Ovary (tissue), 7 donors: ENCODE measurements at regions not wholly inside any gene's neighbourhood (a gene's known extent, or its start where the extent isn't known, plus 50 kb on each side); places are given as distances from the start of the nearest gene placed in this dataset.

Experiments used
- DNase-seq, 5 donors: peaks; one replicate each; pipeline ENCODE4 v3.0.0-alpha.2; 2019 to 2020
- H3K27ac ChIP-seq, 2 donors: fragments of 200-600 bp; one replicate each; pipeline versions ENCODE4 v1.5.1 to v1.8.0; 2019 to 2022
- H3K27me3 ChIP-seq: fragments of 200-600 bp; one replicate; pipeline ENCODE4 v1.8.0; 2022
- H3K36me3 ChIP-seq: fragments of 200-600 bp; sonication (generic); one replicate; pipeline ENCODE4 v1.5.1; 2019
- H3K4me1 ChIP-seq: one replicate; pipeline ENCODE4 v1.8.1; 2013; ENCODE audit warnings: mild to moderate bottlenecking, moderate library complexity; ENCODE audit not compliant: insufficient read depth
- H3K4me3 ChIP-seq: fragments of 200-600 bp; sonication (generic); one replicate; pipeline ENCODE4 v1.5.1; 2017
- H3K9me3 ChIP-seq, 2 donors: fragments of 200-600 bp in 1 of 2; sonication (generic) in 1 of 2; one replicate each; pipeline versions ENCODE4 v1.5.1 to v1.8.1; 2013 to 2019; ENCODE audit warnings: mild to moderate bottlenecking in 1 of 2, moderate library complexity in 1 of 2
- CTCF ChIP-seq, 3 donors: fragments of 450-650 bp in 2 of 3; fragments of 200-600 bp in 1 of 3; IDR thresholded peaks; one replicate each; pipeline versions ENCODE4 v1.5.1 to v1.8.0; 2016 to 2022; ENCODE audit warnings: antibody characterized with exemption in 3 of 3, mild to moderate bottlenecking in 1 of 3
- EP300 ChIP-seq: sonication (generic); formaldehyde crosslinking; IDR thresholded peaks from one replicate; pipeline ENCODE4 v1.6.1; 2017; ENCODE audit warnings: antibody characterized with exemption
- POLR2A ChIP-seq: fragments of 450-650 bp; IDR thresholded peaks from one replicate; pipeline ENCODE4 v1.6.1; 2017; ENCODE audit warnings: antibody characterized with exemption, mild to moderate bottlenecking, moderate library complexity
- WGBS, 3 donors: extraction: QIAGEN DNeasy Blood & Tissue Kit in 1 of 3; methylation state at CpG; one replicate each; pipeline versions ENCODE4 v1.1.5 to v1.1.7; 2013 to 2017; 5-methylcytosine and 5-hydroxymethylcytosine counted together
- intact Hi-C, 4 donors: fragments of 100-400 bp; cut with DNase I; formaldehyde crosslinking; loops; one replicate each; pipeline versions ENCODE4 v1.11.0 to v1.15.1; 2022 to 2023
- donor health status: DM: no; HTN: no; CAD: no; lungs with moderate emphysema.
- donor health status: DM: no; HTN: no; CAD: no.
- donor health status: Bipolar disorder and iron deficiency.
- donor health status: DM: no; HTN: no; CAD: no.
- donor health status: DM: yes; HTN: yes; CAD: no.

GRCh38 chr11:127648583-127648982 is 648.0 kb upstream of the KIRREL3 start:
- no peak overlapping the region for H3K4me3 ChIP-seq
- no peak overlapping the region for H3K27ac ChIP-seq
- no peaks in the 10 kb centered on the region for H3K4me1 ChIP-seq
- intact Hi-C loops: no loop called here
- H3K36me3 ChIP-seq: no peaks in the 10 kb centered on the region
- H3K27me3 ChIP-seq: no peaks in the 10 kb centered on the region
- no peaks in the 10 kb centered on the region for H3K9me3 ChIP-seq
- TF ChIP-seq CTCF (IDR thresholded peaks at IDR 0.05): no peak
- no peak for TF ChIP-seq POLR2A
- TF ChIP-seq EP300: no peak
- DNase-seq: no peak

GRCh38 chr11:127644366-127644765 is 643.8 kb upstream of the KIRREL3 start:
- H3K4me1 ChIP-seq: no peaks in the 10 kb centered on the region
- no peak for DNase-seq
- TF ChIP-seq EP300 (no peak), POLR2A (no peak), CTCF (IDR thresholded peaks at IDR 0.05) (no peak)
- H3K27ac ChIP-seq: no peak overlapping the region
- no peak overlapping the region for H3K4me3 ChIP-seq
- WGBS, 3 donors: 93 to 96% (median 95%) methylated on average over 4 of the region's 4 CpGs
- H3K36me3 ChIP-seq: no peaks in the 10 kb centered on the region
- H3K9me3 ChIP-seq: no peaks in the 10 kb centered on the region
- intact Hi-C loops: no loop called here
- H3K27me3 ChIP-seq: no peaks in the 10 kb centered on the region

- Histone ChIP-seq H3K4me1 (no peaks in the 10 kb centered on the region), H3K27me3 (no peaks in the 10 kb centered on the region), H3K36me3 (no peaks in the 10 kb centered on the region), H3K9me3 (no peaks in the 10 kb centered on the region), H3K4me3 (no peak overlapping the region), H3K27ac (no peak overlapping the region)
- intact Hi-C loops: no loop called here
- 31 to 54% (median 41%) methylated on average over 5 of the region's 5 CpGs for WGBS, 3 donors
- TF ChIP-seq EP300: no peak
- TF ChIP-seq POLR2A: no peak
- TF ChIP-seq CTCF (IDR thresholded peaks at IDR 0.05): no peak
- DNase-seq: no peak
Measured at GRCh38 chr11:127643268-127644058, 642.9 kb upstream of the KIRREL3 start.

- no peak for DNase-seq
- intact Hi-C loops: no loop called here
- Histone ChIP-seq H3K27me3 (no peaks in the 10 kb centered on the region), H3K27ac (no peak overlapping the region), H3K4me1 (no peaks in the 10 kb centered on the region), H3K9me3 (no peaks in the 10 kb centered on the region), H3K4me3 (no peak overlapping the region), H3K36me3 (no peaks in the 10 kb centered on the region)
- WGBS, 3 donors: 90 to 96% (median 90%) methylated on average over 1 of the region's 1 CpG
- TF ChIP-seq EP300 (no peak), CTCF (IDR thresholded peaks at IDR 0.05) (no peak), POLR2A (no peak)
Measured at GRCh38 chr11:127640561-127641451, 640.2 kb upstream of the KIRREL3 start.
